Breast epithelium (tissue), 4 donors: ENCODE measurements at regions not wholly inside any gene's neighbourhood (a gene's known extent, or its start where the extent isn't known, plus 50 kb on each side); places are given as distances from the start of the nearest gene placed in this dataset.

Experiments
- DNase-seq, 2 donors: peaks; one replicate each; pipeline ENCODE4 v3.0.0-alpha.2; 2019; ENCODE audit warnings: low spot score in 2 of 2
- H3K27ac ChIP-seq, 2 donors: fragments of 200-600 bp; sonication (generic) in 1 of 2; one replicate each; pipeline ENCODE4 v1.5.1; 2016 to 2019; ENCODE audit warnings: mild to moderate bottlenecking in 1 of 2
- H3K27me3 ChIP-seq, 2 donors: fragments of 200-600 bp; sonication (generic) in 1 of 2; one replicate each; pipeline versions ENCODE4 v1.5.1 to v1.6.0; 2017 to 2019; ENCODE audit warnings: control low read depth in 1 of 2, mild to moderate bottlenecking in 1 of 2
- H3K36me3 ChIP-seq: fragments of 200-600 bp; one replicate; pipeline ENCODE4 v1.5.1; 2019
- H3K4me1 ChIP-seq, 2 donors: fragments of 200-600 bp; sonication (generic); one replicate each; pipeline ENCODE4 v1.5.1; 2016 to 2019; ENCODE audit warnings: control low read depth in 1 of 2
- H3K4me3 ChIP-seq, 3 donors: fragments of 200-600 bp; sonication (generic); 1 replicate in 2 of 3; 2 replicates in 1 of 3; pipeline ENCODE4 v1.5.1; 2016 to 2019; ENCODE audit warnings: mild to moderate bottlenecking in 3 of 3, moderate library complexity in 2 of 3
- H3K9me3 ChIP-seq, 2 donors: fragments of 200-600 bp; sonication (generic) in 1 of 2; one replicate each; pipeline ENCODE4 v1.5.1; 2016 to 2019; ENCODE audit warnings: control low read depth in 1 of 2
- CTCF ChIP-seq, 3 donors: fragments of 450-650 bp; IDR thresholded peaks; one replicate each; pipeline ENCODE4 v1.5.1; 2016 to 2017; ENCODE audit warnings: antibody characterized with exemption in 3 of 3, mild to moderate bottlenecking in 3 of 3, moderate library complexity in 3 of 3
- POLR2A ChIP-seq: fragments of 450-650 bp; IDR thresholded peaks from one replicate; pipeline ENCODE4 v1.6.1; 2016; ENCODE audit warnings: antibody characterized with exemption, mild to moderate bottlenecking, moderate library complexity
- POLR2AphosphoS5 ChIP-seq, 3 donors: sonication (generic); formaldehyde crosslinking; IDR thresholded peaks; one replicate each; pipeline ENCODE4 v1.6.1; 2017; ENCODE audit warnings: antibody characterized with exemption in 3 of 3
- intact Hi-C: fragments of 100-400 bp; cut with DNase I; formaldehyde crosslinking; loops from one replicate; pipeline ENCODE4 v1.15.1; 2023; ENCODE audit warnings: low total_unique reads

GRCh38 chr2:64731746-64732145 lies 78.0 kb upstream of the SERTAD2 start:
- Histone ChIP-seq H3K36me3 (no peaks in the 10 kb centered on the region), H3K4me1 (no peaks in the 10 kb centered on the region), H3K9me3 (no peaks in the 10 kb centered on the region), H3K27me3 (no peaks in the 10 kb centered on the region), H3K27ac (peak overlapping the region in 1 of 2 donors; percentile 59), H3K4me3 (peak overlapping the region in 1 of 3 donors; percentile 40)
- intact Hi-C loops = no loop called here
- no peak for DNase-seq
- TF ChIP-seq POLR2AphosphoS5 (IDR thresholded peaks at IDR 0.05) (no peak), CTCF (IDR thresholded peaks at IDR 0.05) (no peak), POLR2A (no peak)

- no peak for DNase-seq
- H3K36me3 ChIP-seq = no peaks in the 10 kb centered on the region
- H3K4me3 ChIP-seq = no peak overlapping the region
- H3K27me3 ChIP-seq = no peaks in the 10 kb centered on the region
- H3K27ac ChIP-seq = no peak overlapping the region
- no peaks in the 10 kb centered on the region for H3K9me3 ChIP-seq
- TF ChIP-seq POLR2A (no peak), POLR2AphosphoS5 (IDR thresholded peaks at IDR 0.05) (no peak), CTCF (IDR thresholded peaks at IDR 0.05) (no peak)
- intact Hi-C loops = no loop called here
- H3K4me1 ChIP-seq = no peaks in the 10 kb centered on the region
Observed at GRCh38 chr2:64732146-64732545, 78.4 kb upstream of the SERTAD2 start.

GRCh38 chr2:64735504-64735903 lies 81.8 kb upstream of the SERTAD2 start:
- Histone ChIP-seq H3K4me3 (no peak overlapping the region), H3K4me1 (no peaks in the 10 kb centered on the region), H3K27me3 (no peaks in the 10 kb centered on the region), H3K9me3 (no peaks in the 10 kb centered on the region), H3K36me3 (no peaks in the 10 kb centered on the region), H3K27ac (no peak overlapping the region)
- TF ChIP-seq POLR2AphosphoS5 (IDR thresholded peaks at IDR 0.05) = no peak
- no peak for TF ChIP-seq POLR2A
- no peak for TF ChIP-seq CTCF (IDR thresholded peaks at IDR 0.05)
- intact Hi-C loops = no loop called here
- DNase-seq = no peak

- intact Hi-C loops = no loop called here
Observed at GRCh38 chr2:64737547-64737946, 83.8 kb upstream of the SERTAD2 start.

GRCh38 chr2:64738026-64738425 lies 84.3 kb upstream of the SERTAD2 start:
- H3K4me3 ChIP-seq = no peak overlapping the region
- no peaks in the 10 kb centered on the region for H3K4me1 ChIP-seq
- intact Hi-C loops = no loop called here
- DNase-seq = no peak
- H3K9me3 ChIP-seq = no peaks in the 10 kb centered on the region
- no peak overlapping the region for H3K27ac ChIP-seq
- H3K36me3 ChIP-seq = no peaks in the 10 kb centered on the region
- no peaks in the 10 kb centered on the region for H3K27me3 ChIP-seq
- TF ChIP-seq POLR2AphosphoS5 (IDR thresholded peaks at IDR 0.05) (no peak), POLR2A (no peak), CTCF (IDR thresholded peaks at IDR 0.05) (no peak)

More at GRCh38 chr2:64737547-64737946, 83.8 kb upstream of the SERTAD2 start:
- DNase-seq = no peak
- no peaks in the 10 kb centered on the region for H3K9me3 ChIP-seq
- no peaks in the 10 kb centered on the region for H3K27me3 ChIP-seq
- H3K4me1 ChIP-seq = no peaks in the 10 kb centered on the region
- no peaks in the 10 kb centered on the region for H3K36me3 ChIP-seq
- TF ChIP-seq POLR2A (no peak), CTCF (IDR thresholded peaks at IDR 0.05) (no peak), POLR2AphosphoS5 (IDR thresholded peaks at IDR 0.05) (no peak)
- H3K27ac ChIP-seq = no peak overlapping the region
- H3K4me3 ChIP-seq = no peak overlapping the region
